ENCODE measurements at regions not wholly inside any gene's neighbourhood (a gene's known extent, or its start where the extent isn't known, plus 50 kb on each side); places are given as distances from the start of the nearest gene placed in this dataset.
"Not testable (repeated sequence)": the region's sequence is repeated elsewhere in the genome, so short reads cannot be mapped to it uniquely, and the experiment has no call there.

DNA sequence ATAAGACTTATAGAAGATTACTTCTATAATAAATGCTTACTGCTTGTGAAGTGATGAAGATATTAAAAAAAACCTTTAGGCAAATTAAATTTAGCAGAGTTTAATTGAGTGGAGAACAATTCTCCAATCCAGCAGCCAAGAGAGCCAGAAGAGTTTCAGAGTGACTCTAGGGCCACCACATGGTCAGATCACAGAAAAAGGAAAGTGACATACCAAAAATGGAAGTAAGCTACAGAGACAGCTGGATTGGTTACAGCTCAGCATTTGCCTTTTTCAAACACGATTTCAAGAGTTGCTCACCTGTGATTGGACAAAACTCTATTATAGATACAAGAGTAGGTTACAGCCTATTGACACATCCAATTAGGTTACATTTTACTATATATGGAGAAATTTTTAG, 79.0 kb upstream of the TRAM1L1 start:
- in situ Hi-C loops (cut with MboI; ENCODE audit: low sequenced_read_pairs, unreplicated experiment): no loop called here
- TF ChIP-seq, protein P1, sequence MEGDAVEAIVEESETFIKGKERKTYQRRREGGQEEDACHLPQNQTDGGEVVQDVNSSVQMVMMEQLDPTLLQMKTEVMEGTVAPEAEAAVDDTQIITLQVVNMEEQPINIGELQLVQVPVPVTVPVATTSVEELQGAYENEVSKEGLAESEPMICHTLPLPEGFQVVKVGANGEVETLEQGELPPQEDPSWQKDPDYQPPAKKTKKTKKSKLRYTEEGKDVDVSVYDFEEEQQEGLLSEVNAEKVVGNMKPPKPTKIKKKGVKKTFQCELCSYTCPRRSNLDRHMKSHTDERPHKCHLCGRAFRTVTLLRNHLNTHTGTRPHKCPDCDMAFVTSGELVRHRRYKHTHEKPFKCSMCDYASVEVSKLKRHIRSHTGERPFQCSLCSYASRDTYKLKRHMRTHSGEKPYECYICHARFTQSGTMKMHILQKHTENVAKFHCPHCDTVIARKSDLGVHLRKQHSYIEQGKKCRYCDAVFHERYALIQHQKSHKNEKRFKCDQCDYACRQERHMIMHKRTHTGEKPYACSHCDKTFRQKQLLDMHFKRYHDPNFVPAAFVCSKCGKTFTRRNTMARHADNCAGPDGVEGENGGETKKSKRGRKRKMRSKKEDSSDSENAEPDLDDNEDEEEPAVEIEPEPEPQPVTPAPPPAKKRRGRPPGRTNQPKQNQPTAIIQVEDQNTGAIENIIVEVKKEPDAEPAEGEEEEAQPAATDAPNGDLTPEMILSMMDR (IDR thresholded peaks at IDR 0.05; ENCODE audit: borderline replicate concordance, control extremely low read depth, extremely low read depth, insufficient read depth, missing control alignments): no peak

DNA sequence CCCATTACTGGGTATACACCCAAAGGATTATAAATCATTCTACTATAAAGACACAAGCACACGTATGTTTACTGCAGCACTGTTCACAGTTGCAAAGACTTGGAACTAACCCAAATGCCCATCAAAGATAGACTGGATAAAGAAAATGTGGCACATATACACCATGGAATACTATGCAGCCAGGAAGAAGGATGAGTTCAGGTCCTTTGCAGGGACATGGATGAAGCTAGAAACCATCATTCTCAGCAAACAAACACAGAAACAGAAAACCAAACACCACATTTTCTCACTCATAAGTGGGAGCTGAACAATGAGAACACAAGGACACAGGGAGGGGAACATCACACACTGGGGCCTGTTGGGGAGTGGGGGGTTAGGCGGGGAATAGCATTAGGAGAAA, 90.0 kb upstream of the TRAM1L1 start:
- DNase-seq (ENCODE audit: low spot score); in situ Hi-C loops (cut with MboI; ENCODE audit: low sequenced_read_pairs, unreplicated experiment): not testable (repeated sequence)

More for the DNA sequence above, 79.0 kb upstream of the TRAM1L1 start:
- peak; percentile 12 for DNase-seq (ENCODE audit: low spot score)

DNA sequence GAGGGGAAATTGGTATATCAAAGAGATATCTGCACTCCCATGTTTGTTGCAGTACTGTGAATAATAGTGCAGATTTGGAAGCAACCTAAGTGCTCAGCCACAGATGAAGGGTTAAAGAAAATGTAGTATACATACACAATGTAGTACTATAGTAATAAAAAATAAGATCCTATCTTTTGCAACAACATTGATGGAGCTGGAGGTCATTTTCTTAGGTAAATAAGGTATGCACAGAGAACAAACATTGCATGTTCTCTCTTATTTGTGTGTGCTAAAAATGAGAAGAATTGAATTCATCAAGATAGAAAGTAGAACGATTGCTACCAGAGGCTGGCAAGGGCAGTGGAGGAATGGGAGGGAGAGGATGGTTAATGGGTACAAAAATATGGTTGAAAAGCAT, 117.9 kb upstream of the TRAM1L1 start:
- TF ChIP-seq, protein P1 (IDR thresholded peaks at IDR 0.05; ENCODE audit: borderline replicate concordance, control extremely low read depth, extremely low read depth, insufficient read depth, missing control alignments): no peak
- DNase-seq (ENCODE audit: low spot score): no peak
- in situ Hi-C loops (cut with MboI; ENCODE audit: low sequenced_read_pairs, unreplicated experiment): no loop called here

DNA sequence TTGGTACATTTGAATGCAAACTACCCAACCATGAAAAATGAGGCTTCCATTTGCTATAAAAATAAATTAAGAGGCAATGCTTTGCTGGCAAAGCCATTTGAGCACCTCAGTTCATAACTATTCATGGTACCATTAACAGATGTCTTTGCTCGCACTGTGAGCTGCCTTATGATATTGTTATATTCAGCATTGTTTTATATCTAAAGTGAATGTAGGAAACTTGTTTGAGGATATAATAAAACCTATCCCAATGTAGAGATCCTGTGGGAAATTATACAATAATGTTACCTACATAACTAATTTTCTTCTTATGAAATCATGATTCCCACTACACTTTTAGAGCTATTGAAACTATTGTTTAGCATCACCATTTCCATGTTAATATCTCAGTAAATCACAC, 125.2 kb upstream of the TRAM1L1 start:
- in situ Hi-C loops (cut with MboI; ENCODE audit: low sequenced_read_pairs, unreplicated experiment): no loop called here
- DNase-seq (ENCODE audit: low spot score): no peak
- TF ChIP-seq, protein P1 (IDR thresholded peaks at IDR 0.05; ENCODE audit: borderline replicate concordance, control extremely low read depth, extremely low read depth, insufficient read depth, missing control alignments): no peak

DNA sequence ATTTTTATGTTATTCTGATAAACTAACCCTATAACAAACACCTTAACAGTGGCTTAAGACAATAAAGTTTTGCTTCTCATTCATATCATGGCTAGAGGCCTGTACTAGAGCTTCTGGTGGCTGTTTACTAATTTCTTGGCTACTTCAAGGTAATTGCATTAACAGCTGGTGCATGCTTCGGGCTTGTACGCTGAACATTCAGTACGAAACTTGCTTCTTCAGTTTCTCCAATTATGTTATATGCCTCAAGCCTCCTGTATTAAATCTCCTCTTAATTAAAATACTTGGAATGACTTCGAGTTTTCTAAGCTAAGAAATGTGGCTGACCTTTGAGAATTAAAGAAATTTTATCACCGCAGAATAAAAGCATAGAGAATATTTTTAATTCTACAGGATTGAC, 138.9 kb upstream of the TRAM1L1 start:
- TF ChIP-seq, protein P1 (IDR thresholded peaks at IDR 0.05; ENCODE audit: borderline replicate concordance, control extremely low read depth, extremely low read depth, insufficient read depth, missing control alignments): no peak
- in situ Hi-C loops (cut with MboI; ENCODE audit: low sequenced_read_pairs, unreplicated experiment): no loop called here
- DNase-seq (ENCODE audit: low spot score): no peak

DNA sequence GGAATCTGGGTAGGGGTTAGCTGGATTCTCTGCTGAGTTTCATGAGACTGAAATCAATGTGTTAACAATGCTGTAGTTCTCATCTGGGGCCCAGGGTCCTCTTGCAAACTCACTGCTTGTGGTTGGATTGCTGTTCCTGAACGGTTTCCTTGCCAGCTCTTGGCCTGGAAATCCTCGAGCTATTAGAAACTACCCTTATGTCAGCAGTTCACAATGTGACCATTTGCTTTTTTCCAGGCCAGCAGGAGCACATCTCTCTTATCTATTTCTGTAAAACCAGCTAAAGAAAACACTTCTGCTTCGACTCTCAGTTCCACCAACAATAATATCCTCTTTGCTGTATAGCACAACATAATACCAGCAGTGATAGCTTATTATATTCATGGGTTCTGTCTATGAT, 140.1 kb upstream of the TRAM1L1 start:
- no peak for DNase-seq (ENCODE audit: low spot score)
- TF ChIP-seq, protein P1 (IDR thresholded peaks at IDR 0.05; ENCODE audit: borderline replicate concordance, control extremely low read depth, extremely low read depth, insufficient read depth, missing control alignments): no peak
- in situ Hi-C loops (cut with MboI; ENCODE audit: low sequenced_read_pairs, unreplicated experiment): no loop called here

DNA sequence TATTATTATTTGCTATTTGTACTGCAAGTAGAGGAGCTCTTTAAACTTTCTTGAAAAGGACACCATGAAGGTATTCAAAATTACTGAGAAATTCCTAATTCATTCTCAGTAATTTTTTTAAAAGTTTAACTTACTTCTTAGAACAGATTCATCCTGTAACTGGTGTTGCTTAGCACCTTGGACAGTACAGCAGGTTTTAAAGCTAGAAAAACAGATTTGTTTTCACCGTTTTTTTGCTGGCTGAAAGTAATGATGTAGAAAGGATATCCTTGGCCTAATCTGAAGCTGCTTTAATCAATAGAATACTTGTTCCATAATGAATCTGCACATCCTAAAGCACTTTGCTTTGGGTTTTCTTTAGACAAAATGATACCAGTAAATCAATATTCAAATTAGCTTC, 142.5 kb upstream of the TRAM1L1 start:
- in situ Hi-C loops (cut with MboI; ENCODE audit: low sequenced_read_pairs, unreplicated experiment): no loop called here
- DNase-seq (ENCODE audit: low spot score): no peak
- TF ChIP-seq, protein P1 (IDR thresholded peaks at IDR 0.05; ENCODE audit: borderline replicate concordance, control extremely low read depth, extremely low read depth, insufficient read depth, missing control alignments): no peak
